Stromal cell of bone marrow (primary cell): ENCODE measurements at regions not wholly inside any gene's neighbourhood (a gene's known extent, or its start where the extent isn't known, plus 50 kb on each side); places are given as distances from the start of the nearest gene placed in this dataset.
"Not testable (repeated sequence)": the region's sequence is repeated elsewhere in the genome, so short reads cannot be mapped to it uniquely, and the experiment has no call there.

ENCODE experiments used
- DNase-seq: peaks from one replicate; pipeline ENCODE4 v3.0.0-alpha.2; 2012; ENCODE audit warnings: low read depth

GRCh38 chr16:46519063-46519462, 102.1 kb downstream of the SHCBP1 start:
- DNase-seq = no peak

GRCh38 chr16:46496701-46497100, 124.5 kb downstream of the SHCBP1 start:
- DNase-seq = no peak

GRCh38 chr16:46482895-46483294, 138.3 kb downstream of the SHCBP1 start:
- DNase-seq = no peak

GRCh38 chr16:46466239-46466638, 154.9 kb downstream of the SHCBP1 start:
- DNase-seq = no peak

GRCh38 chr16:46454801-46455200, 166.4 kb downstream of the SHCBP1 start:
- DNase-seq = not testable (repeated sequence)

- DNase-seq = no peak
These were observed 192.8 kb downstream of the SHCBP1 start for GRCh38 chr16:46428108-46429061.

- DNase-seq = no peak
These were observed 193.7 kb downstream of the SHCBP1 start for GRCh38 chr16:46427340-46428107.

- no peak for DNase-seq
These were observed 194.8 kb downstream of the SHCBP1 start for GRCh38 chr16:46426336-46426735.

GRCh38 chr16:46404028-46404427, 217.2 kb downstream of the SHCBP1 start:
- DNase-seq = no peak

GRCh38 chr16:46398559-46398958, 222.6 kb downstream of the SHCBP1 start:
- not testable (repeated sequence) for DNase-seq

GRCh38 chr16:46396883-46397270, 224.3 kb downstream of the SHCBP1 start:
- not testable (repeated sequence) for DNase-seq

- not testable (repeated sequence) for DNase-seq
These were observed 224.9 kb downstream of the SHCBP1 start for GRCh38 chr16:46396131-46396882.

GRCh38 chr16:46395391-46395921, 225.7 kb downstream of the SHCBP1 start:
- not testable (repeated sequence) for DNase-seq

- DNase-seq = not testable (repeated sequence)
These were observed 226.2 kb downstream of the SHCBP1 start for GRCh38 chr16:46394963-46395362.

- not testable (repeated sequence) for DNase-seq
These were observed 227.0 kb downstream of the SHCBP1 start for GRCh38 chr16:46394149-46394548.

- DNase-seq = not testable (repeated sequence)
These were observed 228.1 kb downstream of the SHCBP1 start for GRCh38 chr16:46392930-46393722.

- not testable (repeated sequence) for DNase-seq
These were observed 230.3 kb downstream of the SHCBP1 start for GRCh38 chr16:46390660-46391462.

GRCh38 chr16:46389561-46390041, 231.6 kb downstream of the SHCBP1 start:
- DNase-seq = peak; percentile 51

- DNase-seq = not testable (repeated sequence)
These were observed 232.2 kb downstream of the SHCBP1 start for GRCh38 chr16:46388939-46389491.

GRCh38 chr16:46388354-46388753, 232.8 kb downstream of the SHCBP1 start:
- not testable (repeated sequence) for DNase-seq
